HCEC 1CT (cell line): ENCODE measurements at regions not wholly inside any gene's neighbourhood (a gene's known extent, or its start where the extent isn't known, plus 50 kb on each side); places are given as distances from the start of the nearest gene placed in this dataset.

Experiments
- DNase-seq: peaks from one replicate; pipeline ENCODE4 v3.0.0-alpha.2; 2017

DNA sequence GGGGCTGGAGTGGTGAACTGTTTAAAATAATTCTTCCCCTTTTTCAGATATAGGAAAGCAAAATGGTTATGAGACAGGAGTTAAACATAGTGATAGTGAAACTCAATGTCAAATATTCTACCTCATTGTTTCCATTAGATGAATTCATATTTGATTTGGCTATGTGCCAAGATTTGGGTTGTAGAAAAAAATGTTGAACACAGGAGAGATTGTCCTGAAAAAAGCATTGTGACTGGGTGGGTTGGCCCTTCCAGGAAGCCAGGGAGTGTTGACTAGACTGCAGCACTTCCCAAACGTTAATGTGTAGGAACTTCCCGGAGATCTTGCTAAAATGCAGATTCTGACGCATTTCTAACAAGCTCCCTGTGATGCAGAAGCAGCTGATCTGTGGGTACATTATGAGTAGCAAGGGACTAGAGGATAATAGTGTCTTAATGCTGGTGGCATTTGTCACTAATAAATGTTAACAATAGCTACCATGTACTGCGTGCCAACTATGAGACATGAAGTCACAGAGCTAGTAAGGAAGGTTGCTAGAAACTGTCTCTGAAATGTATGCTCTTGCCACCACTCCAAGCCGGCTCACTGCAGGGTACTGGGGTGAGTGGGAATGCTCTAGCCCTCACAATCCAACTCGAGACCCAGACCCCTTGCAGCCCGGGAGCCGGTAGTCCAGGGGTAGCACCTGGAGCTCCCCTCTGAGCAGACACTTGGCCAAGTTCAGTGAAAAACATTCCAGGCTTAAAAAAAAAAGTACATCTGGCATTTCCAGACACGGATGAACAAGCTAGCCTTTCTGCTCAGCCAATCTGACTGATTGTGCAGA lies 120.6 kb downstream of the CD47 start:
- DNase-seq: no peak

DNA sequence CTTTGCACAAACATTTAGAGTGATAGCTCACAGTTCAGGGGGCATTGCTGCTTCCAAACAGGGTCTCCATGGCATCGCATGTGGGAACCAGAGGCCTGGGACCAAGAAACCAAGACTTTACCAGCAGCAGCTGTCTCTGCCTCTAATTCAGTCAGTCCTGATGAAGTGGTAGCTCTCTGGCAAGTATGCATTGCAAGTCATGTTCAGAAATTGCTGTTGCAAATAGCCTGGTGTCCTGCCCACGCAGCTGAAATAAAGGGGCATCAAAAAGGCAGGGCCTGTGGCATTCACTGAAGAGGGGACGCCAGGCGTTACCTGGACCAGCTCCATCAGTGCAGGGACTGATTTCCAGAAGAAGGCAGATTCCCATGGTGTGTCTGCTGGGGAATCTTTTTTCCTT lies 121.3 kb downstream of the CD47 start:
- no peak for DNase-seq

DNA sequence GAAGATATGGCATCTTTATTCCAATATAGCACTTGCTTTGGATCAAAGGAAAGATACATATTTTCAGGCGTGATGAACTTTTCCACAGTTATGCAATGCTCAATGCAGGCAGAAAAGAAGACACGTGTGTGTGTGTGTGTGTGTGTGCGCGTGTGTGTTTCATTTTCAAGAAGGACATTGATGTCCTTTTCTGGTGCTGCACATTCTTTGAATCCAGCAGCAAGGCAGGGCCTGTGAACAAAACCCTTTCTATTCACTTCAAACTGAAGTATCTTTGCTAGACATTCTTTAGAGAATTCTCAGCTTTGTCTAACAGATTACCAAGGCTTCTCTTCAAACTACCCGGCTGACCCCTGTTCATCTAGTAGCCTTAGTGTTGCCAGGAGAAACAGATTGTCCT lies 124.6 kb downstream of the CD47 start:
- DNase-seq: no peak

DNA sequence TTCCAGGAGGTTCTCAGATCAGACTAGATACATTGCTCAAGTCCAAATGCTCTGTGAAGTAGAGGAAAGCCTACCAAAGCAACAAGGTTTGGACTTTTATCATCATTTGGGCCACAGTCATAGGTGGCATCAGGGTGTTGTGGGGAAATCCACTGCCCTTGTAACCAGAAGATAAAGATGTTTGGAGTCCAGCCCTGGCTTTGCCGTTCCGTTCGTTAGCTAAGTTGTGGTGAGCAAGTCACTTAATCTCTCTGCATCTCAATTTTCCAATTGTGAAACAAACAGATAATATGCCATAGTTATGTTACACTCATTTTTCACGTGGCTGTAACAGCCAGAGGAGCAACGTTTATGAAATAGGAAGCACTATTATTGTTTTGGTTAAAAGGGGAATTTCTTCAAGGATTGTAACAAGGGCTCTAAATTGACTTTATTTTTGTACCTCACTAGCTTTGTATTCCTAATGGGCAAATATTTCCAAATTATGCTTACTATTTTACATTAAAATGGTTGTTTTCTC lies 125.6 kb downstream of the CD47 start:
- no peak for DNase-seq

DNA sequence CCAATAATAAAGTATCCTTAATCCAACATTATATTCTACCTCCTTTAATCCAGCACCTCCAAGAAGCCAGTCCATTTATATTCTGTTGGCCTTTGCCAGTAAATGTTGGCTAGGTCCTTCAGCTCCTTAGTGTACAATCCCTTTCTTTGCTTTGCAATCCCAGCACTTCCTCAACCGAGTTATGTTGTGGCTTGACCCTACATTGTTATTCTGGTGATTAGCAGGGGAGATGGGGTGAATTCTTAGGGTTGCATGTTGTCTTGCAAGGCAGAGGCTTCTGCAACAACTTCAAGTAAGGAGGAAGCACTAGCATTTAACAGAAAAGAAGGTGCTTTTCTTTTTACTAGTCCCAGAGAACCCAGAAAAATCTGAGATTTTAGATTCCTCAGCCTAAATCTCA lies 127.2 kb downstream of the CD47 start:
- DNase-seq: no peak

DNA sequence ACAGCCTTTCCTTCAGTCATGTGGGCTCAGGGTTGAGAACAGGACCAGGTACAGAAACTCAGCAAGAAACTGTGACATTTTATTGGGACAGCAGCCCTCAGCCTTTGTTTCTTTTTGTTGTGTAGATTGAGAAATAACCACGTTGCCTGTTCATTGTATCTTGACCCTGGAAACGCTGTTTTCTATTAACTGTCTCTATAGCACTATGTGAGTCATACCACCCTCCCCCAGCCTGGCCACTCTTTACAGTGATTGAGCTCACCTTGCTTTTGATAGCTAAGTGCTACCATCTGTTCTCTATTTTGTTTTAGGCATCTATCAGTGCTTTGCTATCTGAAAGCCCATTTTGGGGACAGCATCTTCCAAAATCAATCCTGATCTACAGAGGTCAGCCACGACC lies 127.9 kb downstream of the CD47 start:
- DNase-seq: peak; percentile 22

DNA sequence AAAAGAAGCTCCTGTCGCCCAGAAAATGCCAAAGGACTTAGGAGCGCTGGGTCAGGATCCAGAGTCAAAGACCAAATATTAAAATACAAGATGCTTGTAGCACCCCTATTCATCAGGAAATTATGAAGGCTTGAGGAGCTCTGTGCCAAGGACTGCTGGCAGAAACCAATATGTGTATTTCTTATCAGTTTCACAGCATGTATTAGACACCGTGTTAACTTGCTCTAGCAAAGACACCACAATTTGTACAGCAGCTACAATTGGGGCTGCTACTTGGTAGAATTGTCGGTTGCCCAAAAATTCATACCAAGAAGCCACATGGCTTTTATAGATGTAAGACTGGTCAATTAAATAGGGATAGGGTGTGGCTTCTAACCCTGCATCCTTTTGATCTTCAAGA lies 128.8 kb downstream of the CD47 start:
- DNase-seq: no peak

DNA sequence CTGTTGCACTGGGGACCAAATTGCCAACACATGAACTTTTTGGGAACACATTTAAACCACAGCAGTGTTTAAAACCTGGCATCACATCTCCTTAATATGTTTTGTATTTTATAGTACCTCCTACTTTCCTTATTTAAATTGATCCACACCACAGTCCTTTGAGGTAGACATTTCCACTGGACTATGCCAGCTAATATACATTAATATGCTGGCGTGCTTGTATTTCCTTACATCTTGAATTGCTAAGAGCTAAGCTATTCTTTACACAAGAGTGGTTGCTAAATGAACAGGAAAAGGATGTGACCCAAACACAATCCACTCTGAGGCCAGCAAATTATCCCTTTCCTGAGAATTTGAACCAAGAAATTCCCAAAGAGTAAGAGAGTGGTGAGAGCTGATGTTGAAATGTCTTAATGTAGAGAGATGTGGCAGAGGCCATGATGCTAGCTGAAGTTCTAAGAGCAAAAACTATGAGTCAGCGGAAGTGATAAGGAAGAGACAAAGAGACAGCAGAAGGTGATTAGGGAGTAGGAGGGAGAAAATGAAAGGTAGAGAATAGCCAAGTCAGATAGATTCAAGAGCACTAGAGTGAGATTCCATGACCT lies 131.2 kb downstream of the CD47 start:
- peak; percentile 17 for DNase-seq

DNA sequence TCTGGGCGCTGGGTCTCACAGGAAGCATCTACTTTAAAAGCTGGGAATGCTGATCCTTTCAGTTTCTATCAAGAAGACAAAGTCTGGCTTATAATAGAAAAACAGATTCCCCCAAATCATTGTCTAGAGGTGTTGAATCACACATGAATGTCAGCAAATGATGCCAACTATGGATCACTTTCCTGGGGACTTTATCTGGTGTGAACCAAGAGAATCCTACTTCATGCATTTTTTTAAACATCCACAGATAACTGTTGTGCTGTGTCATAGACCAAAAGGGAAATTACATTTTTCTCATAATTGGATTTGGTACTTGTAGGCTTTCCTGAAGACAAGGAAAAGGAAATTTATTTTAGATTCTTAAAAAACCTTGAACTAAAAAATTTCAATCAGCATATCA lies 132.7 kb downstream of the CD47 start:
- no peak for DNase-seq

DNA sequence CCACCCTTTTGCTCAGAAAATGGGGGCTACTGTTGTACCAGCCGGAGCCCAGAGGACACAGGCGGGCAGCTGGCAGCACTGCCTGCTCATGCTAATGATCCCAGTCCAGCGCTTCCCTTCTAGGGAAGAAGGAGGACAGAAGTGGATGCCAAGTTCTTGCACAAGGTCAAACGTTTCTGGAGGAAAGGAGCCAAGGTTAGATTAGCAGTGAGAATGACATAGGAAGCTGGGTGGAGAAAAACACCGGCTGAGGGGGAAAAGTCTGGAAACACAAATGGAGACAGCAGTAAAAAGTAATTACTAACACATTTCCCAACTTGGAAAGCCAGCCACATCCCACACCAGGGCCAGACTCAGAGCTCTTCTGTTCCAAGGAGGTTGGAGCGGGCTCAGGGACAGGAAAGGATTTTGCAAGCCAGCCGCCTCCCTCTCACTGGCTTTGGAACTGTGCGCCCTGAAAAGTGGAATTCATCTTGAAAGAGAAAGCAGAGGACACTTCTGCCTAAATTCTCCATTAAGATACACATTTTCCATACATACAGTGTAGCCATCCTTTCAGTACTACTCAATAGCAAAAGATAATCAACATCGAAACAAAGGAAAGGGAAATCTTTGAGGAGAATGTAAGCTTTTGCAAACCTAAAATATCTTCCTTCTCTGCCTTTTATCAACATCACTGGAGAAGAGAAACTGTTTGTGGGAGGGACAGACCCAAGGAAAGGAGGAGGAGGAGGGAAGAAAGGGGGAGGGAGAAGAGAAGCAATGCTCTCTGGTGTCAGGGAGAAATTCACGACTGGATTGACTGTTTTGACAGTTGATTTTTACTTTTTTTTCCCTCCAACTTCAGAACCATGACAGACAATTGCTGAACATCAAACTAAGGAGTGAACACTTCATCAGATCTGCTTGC lies 133.6 kb downstream of the CD47 start:
- peak; percentile 43 for DNase-seq

DNA sequence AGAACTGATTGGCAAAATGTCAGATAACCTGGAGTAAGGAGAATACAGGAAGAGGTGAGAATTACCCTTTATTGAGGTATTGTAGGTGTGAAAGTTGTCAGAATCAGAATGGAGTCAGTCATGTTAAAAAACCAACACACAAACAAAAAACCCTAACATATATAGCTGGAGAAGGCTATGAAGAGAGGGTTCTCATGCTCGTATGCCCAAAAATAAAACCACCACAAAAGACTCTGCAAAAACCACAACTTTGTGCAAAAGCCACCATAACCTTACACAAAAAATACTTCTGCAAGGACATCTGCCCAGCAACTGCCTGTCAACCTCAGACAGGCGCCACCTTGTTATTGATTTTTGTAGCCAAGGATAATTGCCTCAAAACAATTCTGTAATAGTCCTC lies 136.0 kb downstream of the CD47 start:
- DNase-seq: no peak

DNA sequence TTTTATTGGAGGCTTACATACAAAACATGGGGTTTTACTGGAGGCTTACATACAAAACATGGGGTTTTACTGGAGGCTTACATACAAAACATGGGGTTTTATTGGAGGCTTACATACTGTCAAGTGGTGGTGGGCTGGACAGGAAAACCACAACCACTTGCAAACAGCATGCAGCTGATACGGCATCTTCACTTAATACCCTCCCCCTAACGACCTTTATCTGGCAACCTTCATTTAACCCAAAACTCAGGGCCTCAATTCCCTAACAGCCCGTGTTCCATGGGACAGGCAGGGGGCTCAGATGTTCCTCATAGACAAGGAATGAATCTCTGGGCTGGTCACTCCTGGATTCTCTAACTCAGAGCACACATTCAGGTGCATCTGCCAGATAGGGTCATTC lies 137.1 kb downstream of the CD47 start:
- DNase-seq: no peak

DNA sequence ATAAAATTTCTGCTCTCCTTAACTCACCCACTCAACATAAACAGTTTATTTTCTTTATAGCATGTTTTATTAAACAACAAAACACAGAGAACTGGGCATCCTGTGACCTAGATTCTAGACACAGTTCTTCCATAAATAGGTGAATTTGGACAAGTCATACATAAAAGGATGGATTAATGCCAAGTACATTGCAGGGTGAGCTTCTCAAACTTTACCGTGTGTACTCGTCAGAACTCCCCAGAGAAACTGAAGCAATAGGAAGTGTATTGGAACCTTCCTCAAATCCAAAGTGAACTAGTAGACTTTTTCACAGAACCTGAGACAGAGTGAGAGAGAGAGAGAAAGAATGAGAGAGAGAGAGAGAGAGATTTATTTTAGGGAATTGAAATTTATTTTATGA lies 139.7 kb downstream of the CD47 start:
- no peak for DNase-seq

DNA sequence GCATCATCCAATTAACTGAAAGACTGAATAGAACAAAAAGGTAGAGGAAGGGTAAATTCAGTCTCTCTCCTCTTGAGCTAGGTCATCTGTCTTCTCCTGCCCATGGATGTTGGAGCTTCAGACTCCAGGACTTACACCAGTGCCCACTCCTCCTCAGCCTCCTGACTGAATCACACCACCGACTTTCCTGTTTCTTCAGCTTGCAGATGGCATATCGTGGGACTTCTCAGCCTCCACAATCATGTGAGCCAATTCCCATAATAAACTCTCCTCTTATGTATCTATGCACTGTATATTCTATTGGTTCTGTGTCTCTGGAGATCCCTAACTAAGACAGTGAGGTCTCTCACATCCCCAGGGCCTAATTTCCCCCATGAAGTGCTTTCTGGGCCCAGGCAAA lies 140.4 kb downstream of the CD47 start:
- no peak for DNase-seq

DNA sequence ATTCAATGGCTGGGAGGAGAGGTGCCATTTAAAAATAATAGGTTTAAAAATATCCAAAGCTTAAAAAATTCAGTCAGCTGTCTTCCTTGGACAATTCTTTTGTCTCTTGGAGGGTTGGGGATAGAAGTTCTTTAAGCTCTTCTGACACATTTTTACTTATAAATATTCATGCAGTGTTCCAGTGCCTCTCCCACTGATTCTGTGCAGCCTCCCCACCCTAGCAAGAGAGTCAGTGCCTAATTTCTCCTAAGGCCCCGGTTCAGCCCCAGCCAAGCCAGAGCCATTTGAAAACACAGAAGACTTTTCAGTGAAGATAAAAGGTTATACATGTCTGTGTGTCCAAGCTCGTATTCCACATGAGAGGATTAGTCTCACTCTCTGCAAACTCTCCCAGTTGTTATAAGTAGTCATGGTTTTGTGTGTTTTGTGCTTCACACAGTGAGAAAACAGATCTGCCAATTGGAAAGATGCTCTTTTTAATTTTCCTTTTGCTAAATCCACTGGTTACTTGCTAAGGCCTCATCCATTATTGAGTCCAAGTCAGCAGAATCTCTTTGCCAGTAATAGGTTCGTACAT lies 141.3 kb downstream of the CD47 start:
- no peak for DNase-seq

DNA sequence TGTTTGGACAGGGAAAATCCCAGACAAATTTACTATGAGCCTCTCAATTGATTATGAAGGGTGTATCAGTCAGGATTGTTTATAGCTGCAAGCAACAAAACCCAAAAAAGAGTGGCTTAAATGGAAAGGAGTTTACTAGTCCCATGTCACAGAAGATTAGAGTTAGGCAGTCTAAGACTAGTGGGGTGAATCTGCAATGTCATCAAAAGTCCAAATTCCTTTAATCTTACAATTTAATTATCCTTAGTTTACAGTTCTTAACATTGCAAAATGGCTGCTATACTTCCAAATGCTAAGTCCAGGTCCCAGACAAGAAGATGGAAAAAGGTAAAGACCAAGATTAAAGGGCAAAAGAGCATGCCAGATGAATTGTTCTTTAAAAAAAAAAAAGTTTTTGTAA lies 143.6 kb downstream of the CD47 start:
- no peak for DNase-seq

DNA sequence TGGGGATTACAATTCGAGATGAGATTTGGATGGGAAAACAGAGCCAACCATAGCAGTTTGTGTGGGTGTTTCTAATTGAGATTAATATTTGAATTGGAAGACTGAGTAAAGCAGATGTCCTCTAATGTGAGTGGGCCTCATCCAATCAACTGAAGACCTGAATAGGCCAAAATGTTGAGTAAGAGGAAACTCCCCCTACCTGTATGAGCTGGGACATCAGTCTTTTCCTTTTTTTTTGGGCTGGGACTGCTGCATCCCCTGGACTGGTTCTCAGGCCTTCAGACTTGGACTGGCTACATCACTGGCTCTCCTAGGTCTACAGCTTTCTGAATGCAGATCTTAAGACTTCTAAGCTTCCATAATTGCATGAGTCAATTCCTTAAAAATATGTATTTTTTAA lies 144.1 kb downstream of the CD47 start:
- DNase-seq: no peak

DNA sequence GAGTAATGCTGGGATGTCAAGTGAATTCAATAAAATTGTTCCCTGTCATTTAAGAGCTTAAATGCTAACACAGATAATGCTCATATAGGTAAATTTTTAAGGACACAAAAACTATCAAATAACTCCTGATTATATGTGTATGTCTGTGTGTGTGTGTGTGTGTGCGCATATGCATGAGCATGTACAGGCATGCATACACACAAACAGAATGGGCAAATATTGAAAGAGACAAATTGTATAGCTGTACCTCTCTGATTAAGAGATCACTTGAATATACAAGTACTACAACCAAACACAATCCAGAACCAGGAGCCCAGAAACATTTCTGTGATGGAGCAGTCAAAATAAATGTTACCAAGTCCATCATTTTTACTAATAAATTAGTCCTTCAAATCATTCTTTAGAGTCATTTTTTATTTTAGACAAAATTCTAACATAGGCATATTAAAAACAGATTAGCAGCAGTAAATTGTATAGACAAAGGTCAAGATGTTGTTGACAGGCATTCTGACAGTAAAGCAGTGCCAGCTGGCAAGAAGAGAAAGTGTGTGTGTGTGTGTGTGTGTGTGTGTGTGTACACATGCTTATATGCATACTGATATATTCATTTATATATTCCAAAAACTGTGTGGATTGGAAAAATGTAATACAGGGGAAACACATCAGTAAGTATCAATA lies 145.3 kb downstream of the CD47 start:
- DNase-seq: no peak

DNA sequence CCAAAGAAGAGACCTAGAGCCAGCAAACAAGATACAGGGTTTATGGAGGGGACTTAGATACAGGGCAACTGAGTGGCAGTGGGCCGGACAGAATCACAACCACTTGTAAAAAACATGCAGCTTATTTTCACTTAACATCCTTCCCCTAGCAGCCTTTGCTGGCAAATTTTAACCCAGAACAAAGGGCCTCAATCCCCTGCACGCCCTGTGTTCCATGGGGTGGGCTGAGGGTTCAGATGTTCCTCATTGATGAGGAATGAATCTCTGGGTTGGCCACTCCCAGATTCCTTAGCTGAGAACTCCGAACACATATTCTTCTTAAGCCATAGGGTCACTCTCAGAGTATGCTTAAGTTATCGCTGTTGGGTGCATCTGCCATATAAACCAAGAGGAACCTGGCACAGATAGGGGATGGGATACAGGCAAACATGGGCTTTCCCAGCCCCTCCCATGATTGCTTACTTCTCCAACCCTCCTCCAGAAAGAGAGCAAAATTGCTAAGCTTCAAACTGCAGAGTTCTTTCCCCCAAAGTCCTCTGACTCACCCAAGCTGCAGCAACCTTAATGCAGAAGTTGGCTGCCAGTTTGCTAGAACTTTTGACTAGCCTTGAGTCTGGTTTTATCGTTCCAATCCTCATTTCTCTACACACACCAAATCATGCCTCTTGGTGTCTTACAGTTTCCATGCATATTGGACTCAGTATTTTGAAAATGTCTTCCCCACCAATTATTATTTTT lies 146.9 kb downstream of the CD47 start:
- DNase-seq: peak; percentile 11

DNA sequence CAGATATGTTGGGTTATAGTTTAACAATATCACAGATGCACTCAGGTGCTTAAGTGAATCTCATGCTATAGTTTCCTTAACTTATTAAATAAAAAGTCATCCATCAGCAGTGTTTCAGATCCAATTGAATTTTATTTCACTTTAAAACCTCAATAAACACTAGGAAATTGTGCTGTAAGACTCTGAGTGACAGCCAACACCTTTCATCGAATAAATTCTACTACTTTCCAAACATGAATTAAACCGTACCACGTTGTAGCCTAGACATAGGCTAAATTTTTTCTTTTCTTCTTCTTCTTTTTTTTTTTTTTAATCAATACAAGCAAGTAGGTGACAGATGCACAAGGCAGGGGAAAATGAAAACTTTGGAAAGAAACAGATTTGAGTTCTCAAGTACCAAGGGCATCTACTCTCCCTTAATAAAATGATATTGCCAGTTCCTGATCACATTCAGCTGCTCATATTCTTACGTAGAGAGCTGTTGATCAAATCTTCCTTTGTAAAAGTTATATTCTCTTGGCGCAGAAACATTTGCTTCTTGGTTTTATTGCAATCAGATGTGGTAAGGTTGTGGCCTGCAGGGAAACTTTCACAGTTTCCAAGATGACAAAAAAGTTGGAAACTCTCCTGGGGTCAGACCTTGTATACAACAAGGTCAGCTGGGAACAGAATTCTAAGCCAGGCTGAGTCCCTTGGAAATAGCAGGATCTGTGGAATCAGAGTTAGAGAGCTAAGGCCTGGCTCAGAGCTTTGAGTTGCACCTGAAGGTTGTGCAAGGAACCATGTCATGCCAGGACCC lies 147.7 kb downstream of the CD47 start:
- no peak for DNase-seq

DNA sequence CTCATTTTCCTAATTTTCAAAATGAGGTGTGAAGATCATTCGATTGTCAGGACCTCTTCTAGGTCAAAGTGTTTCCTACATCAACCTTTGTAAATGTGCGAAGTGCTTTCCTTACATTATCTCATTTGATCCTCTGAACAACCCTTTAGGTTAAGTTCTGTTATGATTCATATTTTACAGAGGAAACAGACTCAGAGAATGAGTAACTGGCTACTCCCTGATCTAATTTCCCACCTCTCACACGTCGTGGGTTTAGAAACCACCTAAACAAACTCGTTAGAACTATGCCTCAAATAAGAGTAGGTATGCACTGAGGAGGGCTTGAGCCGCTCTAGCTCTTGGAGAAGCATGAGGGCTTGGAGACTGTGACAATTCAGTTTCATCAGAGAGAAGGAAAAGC lies 148.6 kb downstream of the CD47 start:
- no peak for DNase-seq
